ENCODE measurements at regions not wholly inside any gene's neighbourhood (a gene's known extent, or its start where the extent isn't known, plus 50 kb on each side); places are given as distances from the start of the nearest gene placed in this dataset.

DNA sequence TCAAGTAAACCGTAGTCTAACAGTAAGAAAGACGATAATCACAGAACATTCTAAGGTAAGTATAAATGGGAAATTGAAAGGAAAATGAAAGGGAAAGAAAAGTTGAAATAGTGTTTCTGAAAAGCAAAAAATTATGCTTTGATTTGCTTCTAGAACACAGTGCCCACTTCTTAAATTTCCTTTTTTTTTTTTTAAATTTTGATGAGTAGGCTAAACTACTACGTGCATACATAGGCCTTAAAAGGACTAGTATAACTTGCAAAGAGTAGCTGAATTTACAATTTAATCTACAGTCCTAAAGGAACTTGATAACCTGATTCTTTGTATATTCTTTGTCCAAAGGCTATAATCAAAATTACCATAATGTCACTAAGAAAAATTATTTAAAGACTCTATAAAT is 325.3 kb downstream of the PAX3 start:
- TF ChIP-seq, protein P1, sequence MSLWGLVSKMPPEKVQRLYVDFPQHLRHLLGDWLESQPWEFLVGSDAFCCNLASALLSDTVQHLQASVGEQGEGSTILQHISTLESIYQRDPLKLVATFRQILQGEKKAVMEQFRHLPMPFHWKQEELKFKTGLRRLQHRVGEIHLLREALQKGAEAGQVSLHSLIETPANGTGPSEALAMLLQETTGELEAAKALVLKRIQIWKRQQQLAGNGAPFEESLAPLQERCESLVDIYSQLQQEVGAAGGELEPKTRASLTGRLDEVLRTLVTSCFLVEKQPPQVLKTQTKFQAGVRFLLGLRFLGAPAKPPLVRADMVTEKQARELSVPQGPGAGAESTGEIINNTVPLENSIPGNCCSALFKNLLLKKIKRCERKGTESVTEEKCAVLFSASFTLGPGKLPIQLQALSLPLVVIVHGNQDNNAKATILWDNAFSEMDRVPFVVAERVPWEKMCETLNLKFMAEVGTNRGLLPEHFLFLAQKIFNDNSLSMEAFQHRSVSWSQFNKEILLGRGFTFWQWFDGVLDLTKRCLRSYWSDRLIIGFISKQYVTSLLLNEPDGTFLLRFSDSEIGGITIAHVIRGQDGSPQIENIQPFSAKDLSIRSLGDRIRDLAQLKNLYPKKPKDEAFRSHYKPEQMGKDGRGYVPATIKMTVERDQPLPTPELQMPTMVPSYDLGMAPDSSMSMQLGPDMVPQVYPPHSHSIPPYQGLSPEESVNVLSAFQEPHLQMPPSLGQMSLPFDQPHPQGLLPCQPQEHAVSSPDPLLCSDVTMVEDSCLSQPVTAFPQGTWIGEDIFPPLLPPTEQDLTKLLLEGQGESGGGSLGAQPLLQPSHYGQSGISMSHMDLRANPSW (CRISPR knock-in tag; IDR thresholded peaks at IDR 0.05; ENCODE audit: borderline replicate concordance), result no peak
- no peak for TF ChIP-seq TBX3 (IDR thresholded peaks at IDR 0.05; ENCODE audit: borderline replicate concordance)
- TF ChIP-seq ZSCAN29 (CRISPR knock-in tag; conservative IDR thresholded peaks at IDR 0.05), result no peak
- TF ChIP-seq ZNF296 (CRISPR knock-in tag; conservative IDR thresholded peaks at IDR 0.05), result no peak
- TF ChIP-seq, protein P2, sequence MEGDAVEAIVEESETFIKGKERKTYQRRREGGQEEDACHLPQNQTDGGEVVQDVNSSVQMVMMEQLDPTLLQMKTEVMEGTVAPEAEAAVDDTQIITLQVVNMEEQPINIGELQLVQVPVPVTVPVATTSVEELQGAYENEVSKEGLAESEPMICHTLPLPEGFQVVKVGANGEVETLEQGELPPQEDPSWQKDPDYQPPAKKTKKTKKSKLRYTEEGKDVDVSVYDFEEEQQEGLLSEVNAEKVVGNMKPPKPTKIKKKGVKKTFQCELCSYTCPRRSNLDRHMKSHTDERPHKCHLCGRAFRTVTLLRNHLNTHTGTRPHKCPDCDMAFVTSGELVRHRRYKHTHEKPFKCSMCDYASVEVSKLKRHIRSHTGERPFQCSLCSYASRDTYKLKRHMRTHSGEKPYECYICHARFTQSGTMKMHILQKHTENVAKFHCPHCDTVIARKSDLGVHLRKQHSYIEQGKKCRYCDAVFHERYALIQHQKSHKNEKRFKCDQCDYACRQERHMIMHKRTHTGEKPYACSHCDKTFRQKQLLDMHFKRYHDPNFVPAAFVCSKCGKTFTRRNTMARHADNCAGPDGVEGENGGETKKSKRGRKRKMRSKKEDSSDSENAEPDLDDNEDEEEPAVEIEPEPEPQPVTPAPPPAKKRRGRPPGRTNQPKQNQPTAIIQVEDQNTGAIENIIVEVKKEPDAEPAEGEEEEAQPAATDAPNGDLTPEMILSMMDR (CRISPR knock-in tag; IDR thresholded peaks at IDR 0.05), result no peak
- TF ChIP-seq YY1 (IDR thresholded peaks at IDR 0.05; ENCODE audit: insufficient read depth, insufficient replicate concordance, low read depth, low read length), result no peak
- no peak for TF ChIP-seq TAF1 (CRISPR knock-in tag; IDR thresholded peaks at IDR 0.05)
- TF ChIP-seq, protein P3, sequence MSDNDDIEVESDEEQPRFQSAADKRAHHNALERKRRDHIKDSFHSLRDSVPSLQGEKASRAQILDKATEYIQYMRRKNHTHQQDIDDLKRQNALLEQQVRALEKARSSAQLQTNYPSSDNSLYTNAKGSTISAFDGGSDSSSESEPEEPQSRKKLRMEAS (IDR thresholded peaks at IDR 0.05), result no peak
- no peak for TF ChIP-seq SOX5 (CRISPR knock-in tag; IDR thresholded peaks at IDR 0.05; ENCODE audit: borderline replicate concordance)
- TF ChIP-seq GLI4 (CRISPR knock-in tag; IDR thresholded peaks at IDR 0.05; ENCODE audit: borderline replicate concordance), result no peak
- TF ChIP-seq ETV6 (CRISPR knock-in tag; conservative IDR thresholded peaks at IDR 0.05), result no peak
- no peak for TF ChIP-seq EZH2 (conservative IDR thresholded peaks at IDR 0.05; ENCODE audit: low read depth, low read length)

Measured in HepG2 (cell line).